OCI-LY7 (cell line): ENCODE measurements at regions not wholly inside any gene's neighbourhood (a gene's known extent, or its start where the extent isn't known, plus 50 kb on each side); places are given as distances from the start of the nearest gene placed in this dataset.

ENCODE experiments used
- BruUV-seq: library from RNA; stranded (reverse); fragments of 400-500 nt; replicated peaks from 2 replicates; lab custom pipeline; 2021; lab: Mats Ljungman, UMichigan
- CTCF ChIA-PET: fragments of 300-600 bp; sonication (Branson Sonifier 250); formaldehyde crosslinking; loops from one replicate; lab custom pipeline; 2022; ENCODE audit warnings: antibody characterized with exemption; ENCODE audit not compliant: unreplicated experiment; lab: Charles Lee
- POLR2A ChIA-PET: fragments of 300-600 bp; sonication (Branson Sonifier 250); formaldehyde crosslinking; loops from one replicate; lab custom pipeline; 2022; ENCODE audit warnings: antibody characterized with exemption; lab: Charles Lee
- DNase-seq: peaks from one replicate; pipeline ENCODE4 v3.0.0-alpha.2; 2015; ENCODE audit warnings: low spot score
- H2AFZ ChIP-seq: fragments of 200-600 bp; sonication (generic), shearing (Covaris generic); 2 replicates; pipeline ENCODE4 v1.6.1; 2014; ENCODE audit warnings: mild to moderate bottlenecking, antibody characterized with exemption, low read length, moderate library complexity
- H3K27ac ChIP-seq: fragments of 200-600 bp; sonication (generic); 2 replicates; pipeline ENCODE4 v1.5.1; 2014; ENCODE audit warnings: mixed run types, low read depth, mild to moderate bottlenecking, moderate library complexity, low read length, inconsistent platforms; ENCODE audit not compliant: poor library complexity, severe bottlenecking
- H3K36me3 ChIP-seq: fragments of 200-600 bp; sonication (generic); 2 replicates; pipeline ENCODE4 v1.6.1; 2014; ENCODE audit warnings: mild to moderate bottlenecking, antibody characterized with exemption, low read length, moderate library complexity, mixed read lengths; ENCODE audit not compliant: insufficient read depth
- H3K4me1 ChIP-seq: fragments of 200-600 bp; sonication (generic); 2 replicates; pipeline ENCODE4 v1.5.1; 2014; ENCODE audit warnings: mild to moderate bottlenecking, low read length; ENCODE audit not compliant: insufficient read depth, poor library complexity, severe bottlenecking
- H3K4me2 ChIP-seq: fragments of 200-600 bp; sonication (generic); 2 replicates; pipeline ENCODE4 v1.6.1; 2014; ENCODE audit warnings: mild to moderate bottlenecking, low read length
- H3K4me3 ChIP-seq: fragments of 200-600 bp; sonication (generic); 2 replicates; pipeline ENCODE4 v1.5.1; 2014; ENCODE audit warnings: mild to moderate bottlenecking, low read depth, low read length; ENCODE audit not compliant: poor library complexity, severe bottlenecking
- H3K79me2 ChIP-seq: fragments of 200-600 bp; sonication (generic); 2 replicates; pipeline ENCODE4 v1.6.1; 2016; ENCODE audit warnings: low read depth, mild to moderate bottlenecking, low read length, moderate library complexity, mixed read lengths; ENCODE audit not compliant: insufficient read depth
- H3K9me2 ChIP-seq: fragments of 200-600 bp; sonication (generic); 2 replicates; pipeline ENCODE4 v1.6.1; 2016; ENCODE audit warnings: mild to moderate bottlenecking, low read length, mixed read lengths; ENCODE audit not compliant: insufficient read depth
- H3K9me3 ChIP-seq: fragments of 200-600 bp; sonication (generic); 2 replicates; pipeline ENCODE4 v1.6.1; 2014; ENCODE audit warnings: mild to moderate bottlenecking, mixed run types, low read length, mixed read lengths
- H4K20me1 ChIP-seq: fragments of 200-600 bp; sonication (generic); 2 replicates; pipeline ENCODE4 v1.6.1; 2014; ENCODE audit warnings: mild to moderate bottlenecking, antibody characterized with exemption, low read length, moderate library complexity, mixed read lengths; ENCODE audit not compliant: insufficient read depth
- EZH2phosphoT487 ChIP-seq: fragments of 200-600 bp; sonication (generic); IDR thresholded peaks from 2 replicates; pipeline ENCODE4 v1.6.1; 2018; ENCODE audit warnings: low read depth, borderline replicate concordance, mild to moderate bottlenecking, mixed run types, antibody characterized with exemption, low read length, moderate library complexity, mixed read lengths
- intact Hi-C: fragments of 100-400 bp; cut with micrococcal nuclease; formaldehyde crosslinking; loops from one replicate; pipeline ENCODE4 v1.10.0; 2022; ENCODE audit not compliant: unreplicated experiment
- TF ChIP-seq, protein P1 (sequence below): fragments of 200-600 bp; sonication (generic); conservative IDR thresholded peaks from 2 replicates; pipeline ENCODE4 v1.5.1; 2014; ENCODE audit warnings: mild to moderate bottlenecking, antibody characterized with exemption, low read length, moderate library complexity, mixed read lengths

DNA sequence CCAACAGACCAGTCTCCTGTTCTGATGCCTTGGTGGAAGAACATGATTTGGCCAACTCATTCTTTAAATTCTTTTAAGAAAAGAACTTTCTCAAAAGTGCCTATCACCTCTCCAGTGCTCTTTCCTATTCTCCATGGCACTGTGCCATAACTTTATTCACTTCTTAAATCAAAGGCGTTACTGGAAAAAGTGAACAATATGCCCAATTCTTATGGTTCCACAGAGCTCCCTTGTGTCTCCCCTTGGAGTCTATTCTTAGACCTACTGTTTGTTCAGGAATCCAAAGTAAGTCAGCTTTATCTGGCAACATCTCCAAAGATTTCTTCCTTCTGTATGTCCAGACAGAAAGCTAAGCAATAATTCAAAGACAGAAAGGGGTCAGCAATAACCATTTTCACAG is 111.9 kb upstream of the MAGI3 start:
- no peaks in the 10 kb centered on the region for H3K9me2 ChIP-seq
- no peak overlapping the region for H3K4me2 ChIP-seq
- ChIA-PET POLR2A (no interaction called here), CTCF (no interaction called here)
- DNase-seq: no peak
- intact Hi-C loops: no loop called here
- no peak for TF ChIP-seq EZH2phosphoT487
- TF ChIP-seq, protein P1, sequence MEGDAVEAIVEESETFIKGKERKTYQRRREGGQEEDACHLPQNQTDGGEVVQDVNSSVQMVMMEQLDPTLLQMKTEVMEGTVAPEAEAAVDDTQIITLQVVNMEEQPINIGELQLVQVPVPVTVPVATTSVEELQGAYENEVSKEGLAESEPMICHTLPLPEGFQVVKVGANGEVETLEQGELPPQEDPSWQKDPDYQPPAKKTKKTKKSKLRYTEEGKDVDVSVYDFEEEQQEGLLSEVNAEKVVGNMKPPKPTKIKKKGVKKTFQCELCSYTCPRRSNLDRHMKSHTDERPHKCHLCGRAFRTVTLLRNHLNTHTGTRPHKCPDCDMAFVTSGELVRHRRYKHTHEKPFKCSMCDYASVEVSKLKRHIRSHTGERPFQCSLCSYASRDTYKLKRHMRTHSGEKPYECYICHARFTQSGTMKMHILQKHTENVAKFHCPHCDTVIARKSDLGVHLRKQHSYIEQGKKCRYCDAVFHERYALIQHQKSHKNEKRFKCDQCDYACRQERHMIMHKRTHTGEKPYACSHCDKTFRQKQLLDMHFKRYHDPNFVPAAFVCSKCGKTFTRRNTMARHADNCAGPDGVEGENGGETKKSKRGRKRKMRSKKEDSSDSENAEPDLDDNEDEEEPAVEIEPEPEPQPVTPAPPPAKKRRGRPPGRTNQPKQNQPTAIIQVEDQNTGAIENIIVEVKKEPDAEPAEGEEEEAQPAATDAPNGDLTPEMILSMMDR: no peak
- BruUV-seq: no TSS peak
- H4K20me1 ChIP-seq: no peaks in the 10 kb centered on the region
- H3K36me3 ChIP-seq: no peaks in the 10 kb centered on the region
- no peaks in the 10 kb centered on the region for H3K9me3 ChIP-seq
- H3K4me3 ChIP-seq: no peak overlapping the region
- no peak overlapping the region for H3K27ac ChIP-seq
- H3K79me2 ChIP-seq: no peaks in the 10 kb centered on the region
- no peak overlapping the region for H2AFZ ChIP-seq
- no peaks in the 10 kb centered on the region for H3K4me1 ChIP-seq

DNA sequence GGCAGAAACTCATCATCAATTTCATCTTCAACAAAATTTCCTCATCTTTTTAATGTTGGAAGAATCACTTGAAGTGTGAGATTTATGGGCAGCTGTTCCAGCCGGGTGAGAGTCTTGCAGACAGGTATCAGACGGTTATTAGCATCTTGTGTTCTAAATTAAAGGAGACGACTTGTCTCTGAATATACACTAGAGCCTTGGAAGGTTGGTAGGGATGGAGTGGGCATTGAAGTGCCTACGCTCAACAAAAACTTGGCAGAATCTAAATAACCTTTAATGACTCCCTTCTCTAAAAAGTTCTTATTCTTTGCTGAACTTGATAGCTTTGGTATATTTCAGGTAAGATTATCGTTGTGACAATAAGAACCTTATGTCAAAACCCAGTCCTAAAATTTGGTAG is 111.5 kb upstream of the MAGI3 start:
- ChIA-PET CTCF (no interaction called here), POLR2A (no interaction called here)
- intact Hi-C loops: no loop called here
- Histone ChIP-seq H3K4me1 (no peaks in the 10 kb centered on the region), H3K9me2 (no peaks in the 10 kb centered on the region), H3K9me3 (no peaks in the 10 kb centered on the region), H3K27ac (no peak overlapping the region), H3K4me2 (no peak overlapping the region), H3K36me3 (no peaks in the 10 kb centered on the region), H2AFZ (no peak overlapping the region), H4K20me1 (no peaks in the 10 kb centered on the region), H3K79me2 (no peaks in the 10 kb centered on the region), H3K4me3 (no peak overlapping the region)
- no peak for DNase-seq
- no peak for TF ChIP-seq EZH2phosphoT487
- TF ChIP-seq, protein P1: no peak
- BruUV-seq: no TSS peak

DNA sequence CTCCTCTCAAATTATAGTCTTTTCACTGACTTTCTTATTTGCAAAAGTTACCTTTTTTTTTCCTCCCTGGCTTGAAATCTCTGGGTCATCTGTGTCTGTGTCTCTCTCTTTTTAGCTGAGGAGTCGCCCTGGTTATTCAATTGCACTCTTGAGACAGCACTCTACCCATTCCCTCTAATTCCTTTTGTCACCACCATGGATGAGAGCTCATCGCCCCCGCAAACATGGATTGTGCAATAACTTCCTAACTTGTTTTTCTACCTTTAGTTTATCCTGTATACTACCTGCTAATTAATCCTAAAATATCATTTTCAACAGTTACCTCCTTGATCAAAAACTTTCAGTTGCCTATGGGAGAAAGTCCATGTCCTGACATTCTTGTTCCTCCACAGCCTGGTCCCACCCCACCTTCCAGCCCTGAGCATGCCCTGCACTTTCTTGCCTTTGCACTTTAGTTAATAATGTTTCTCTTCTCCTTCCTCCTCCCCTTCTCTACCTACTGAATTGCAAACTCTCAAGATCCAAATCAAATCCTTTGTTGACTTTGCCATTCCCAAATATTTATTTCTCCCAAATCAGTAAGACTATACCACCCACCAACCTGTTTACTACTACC is 110.4 kb upstream of the MAGI3 start:
- no peak for DNase-seq
- H3K4me2 ChIP-seq: no peak overlapping the region
- H2AFZ ChIP-seq: no peak overlapping the region
- H3K27ac ChIP-seq: no peak overlapping the region
- H3K9me2 ChIP-seq: no peaks in the 10 kb centered on the region
- no peaks in the 10 kb centered on the region for H3K36me3 ChIP-seq
- no peak for TF ChIP-seq EZH2phosphoT487
- TF ChIP-seq, protein P1: no peak
- no peaks in the 10 kb centered on the region for H3K4me1 ChIP-seq
- no peak overlapping the region for H3K4me3 ChIP-seq
- H3K9me3 ChIP-seq: no peaks in the 10 kb centered on the region
- CTCF ChIA-PET: no interaction called here
- POLR2A ChIA-PET: no interaction called here
- BruUV-seq: no TSS peak
- intact Hi-C loops: no loop called here
- no peaks in the 10 kb centered on the region for H4K20me1 ChIP-seq
- no peaks in the 10 kb centered on the region for H3K79me2 ChIP-seq
